A673 (cell line): ENCODE measurements at regions not wholly inside any gene's neighbourhood (a gene's known extent, or its start where the extent isn't known, plus 50 kb on each side); places are given as distances from the start of the nearest gene placed in this dataset.
"Not testable (repeated sequence)": the region's sequence is repeated elsewhere in the genome, so short reads cannot be mapped to it uniquely, and the experiment has no call there.

Experiments
- BruUV-seq: library from RNA; stranded (reverse); fragments of 400-500 nt; replicated peaks from 2 replicates; lab custom pipeline; 2021; lab: Mats Ljungman, UMichigan
- CTCF ChIA-PET: fragments of 300-600 bp; sonication (Branson Sonifier 250); formaldehyde crosslinking; loops from one replicate; lab custom pipeline; 2022; ENCODE audit warnings: antibody characterized with exemption; lab: Charles Lee
- POLR2A ChIA-PET: fragments of 300-600 bp; sonication (Branson Sonifier 250); formaldehyde crosslinking; loops from one replicate; lab custom pipeline; 2022; ENCODE audit warnings: antibody characterized with exemption; ENCODE audit not compliant: low non-redundant PET; lab: Charles Lee
- DNase-seq: peaks from one replicate; pipeline ENCODE4 v3.0.0-alpha.2; 2015; ENCODE audit warnings: low spot score
- H3K27ac ChIP-seq: fragments of 200-600 bp; sonication (generic); 2 replicates; pipeline ENCODE4 v1.5.1; 2016; ENCODE audit warnings: mixed run types, low read depth, mild to moderate bottlenecking, mixed read lengths, antibody characterized with exemption, low read length; ENCODE audit not compliant: poor library complexity, severe bottlenecking
- H3K27me3 ChIP-seq: fragments of 200-600 bp; sonication (generic); replicated peaks from 2 replicates; pipeline ENCODE4 v1.6.1; 2017; ENCODE audit warnings: mixed run types, low read depth, mild to moderate bottlenecking, mixed read lengths, antibody characterized with exemption, low read length; ENCODE audit not compliant: insufficient read depth, poor library complexity
- H3K36me3 ChIP-seq: fragments of 200-600 bp; sonication (generic); 2 replicates; pipeline ENCODE4 v1.6.1; 2016; ENCODE audit warnings: mixed run types, mild to moderate bottlenecking, mixed read lengths, antibody characterized with exemption, low read length; ENCODE audit not compliant: insufficient read depth, poor library complexity, severe bottlenecking
- H3K4me1 ChIP-seq: fragments of 200-600 bp; sonication (generic); 2 replicates; pipeline ENCODE4 v1.6.1; 2017; ENCODE audit warnings: mixed run types, mild to moderate bottlenecking, mixed read lengths, antibody characterized with exemption, low read length; ENCODE audit not compliant: insufficient read depth, poor library complexity, severe bottlenecking
- H3K4me3 ChIP-seq: fragments of 200-600 bp; sonication (generic); 2 replicates; pipeline ENCODE4 v1.5.1; 2016; ENCODE audit warnings: low read depth, mixed run types, mild to moderate bottlenecking, mixed read lengths, low read length; ENCODE audit not compliant: poor library complexity, severe bottlenecking
- H3K9me3 ChIP-seq: fragments of 200-600 bp; sonication (generic); 2 replicates; pipeline ENCODE4 v1.6.1; 2016; ENCODE audit warnings: mixed run types, low read depth, mild to moderate bottlenecking, mixed read lengths, antibody characterized with exemption, low read length; ENCODE audit not compliant: poor library complexity, severe bottlenecking
- EZH2 ChIP-seq: fragments of 200-600 bp; sonication (generic); IDR thresholded peaks from 2 replicates; pipeline ENCODE4 v1.6.1; 2017; ENCODE audit warnings: borderline replicate concordance, low read depth, mild to moderate bottlenecking, mixed read lengths, antibody characterized with exemption, low read length; ENCODE audit not compliant: poor library complexity, severe bottlenecking
- intact Hi-C: fragments of 100-400 bp; cut with micrococcal nuclease; formaldehyde crosslinking; loops from one replicate; pipeline ENCODE4 v1.10.0; 2022; ENCODE audit not compliant: unreplicated experiment
- TF ChIP-seq, protein P1 (sequence below): fragments of 300-800, 200-600 bp; sonication (generic); conservative IDR thresholded peaks from 2 replicates; pipeline ENCODE4 v1.5.1; 2017; ENCODE audit warnings: low read depth, mild to moderate bottlenecking, antibody characterized with exemption, low read length, moderate library complexity, mixed read lengths

- no TSS peak for BruUV-seq
- TF ChIP-seq EZH2 = no peak
- no peak for DNase-seq
- Histone ChIP-seq H3K4me1 (no peaks in the 10 kb centered on the region), H3K9me3 (no peaks in the 10 kb centered on the region), H3K36me3 (no peaks in the 10 kb centered on the region), H3K27me3 (no peaks in the 10 kb centered on the region), H3K4me3 (no peak overlapping the region), H3K27ac (no peak overlapping the region)
- POLR2A ChIA-PET = no interaction called here
- CTCF ChIA-PET = no interaction called here
- intact Hi-C loops = no loop called here
Observed at GRCh38 chr22:48402591-48403031, 1425.1 kb downstream of the BRD1 start.

- CTCF ChIA-PET, POLR2A ChIA-PET, DNase-seq, H3K27me3 ChIP-seq, BruUV-seq, H3K27ac ChIP-seq, intact Hi-C loops, H3K9me3 ChIP-seq, H3K4me3 ChIP-seq, H3K4me1 ChIP-seq, H3K36me3 ChIP-seq: not testable (repeated sequence)
Observed at GRCh38 chr22:48401523-48401922, 1426.2 kb downstream of the BRD1 start.

GRCh38 chr22:48398181-48398905 lies 1429.3 kb downstream of the BRD1 start:
- no TSS peak for BruUV-seq
- H3K27ac ChIP-seq = no peak overlapping the region
- TF ChIP-seq, protein P1, sequence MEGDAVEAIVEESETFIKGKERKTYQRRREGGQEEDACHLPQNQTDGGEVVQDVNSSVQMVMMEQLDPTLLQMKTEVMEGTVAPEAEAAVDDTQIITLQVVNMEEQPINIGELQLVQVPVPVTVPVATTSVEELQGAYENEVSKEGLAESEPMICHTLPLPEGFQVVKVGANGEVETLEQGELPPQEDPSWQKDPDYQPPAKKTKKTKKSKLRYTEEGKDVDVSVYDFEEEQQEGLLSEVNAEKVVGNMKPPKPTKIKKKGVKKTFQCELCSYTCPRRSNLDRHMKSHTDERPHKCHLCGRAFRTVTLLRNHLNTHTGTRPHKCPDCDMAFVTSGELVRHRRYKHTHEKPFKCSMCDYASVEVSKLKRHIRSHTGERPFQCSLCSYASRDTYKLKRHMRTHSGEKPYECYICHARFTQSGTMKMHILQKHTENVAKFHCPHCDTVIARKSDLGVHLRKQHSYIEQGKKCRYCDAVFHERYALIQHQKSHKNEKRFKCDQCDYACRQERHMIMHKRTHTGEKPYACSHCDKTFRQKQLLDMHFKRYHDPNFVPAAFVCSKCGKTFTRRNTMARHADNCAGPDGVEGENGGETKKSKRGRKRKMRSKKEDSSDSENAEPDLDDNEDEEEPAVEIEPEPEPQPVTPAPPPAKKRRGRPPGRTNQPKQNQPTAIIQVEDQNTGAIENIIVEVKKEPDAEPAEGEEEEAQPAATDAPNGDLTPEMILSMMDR = no peak
- no peak for TF ChIP-seq EZH2
- intact Hi-C loops = no loop called here
- H3K4me3 ChIP-seq = no peak overlapping the region
- no peaks in the 10 kb centered on the region for H3K4me1 ChIP-seq
- ChIA-PET POLR2A (no interaction called here), CTCF (no interaction called here)
- H3K36me3 ChIP-seq = no peaks in the 10 kb centered on the region
- no peaks in the 10 kb centered on the region for H3K27me3 ChIP-seq
- no peaks in the 10 kb centered on the region for H3K9me3 ChIP-seq
- DNase-seq = no peak

DNA sequence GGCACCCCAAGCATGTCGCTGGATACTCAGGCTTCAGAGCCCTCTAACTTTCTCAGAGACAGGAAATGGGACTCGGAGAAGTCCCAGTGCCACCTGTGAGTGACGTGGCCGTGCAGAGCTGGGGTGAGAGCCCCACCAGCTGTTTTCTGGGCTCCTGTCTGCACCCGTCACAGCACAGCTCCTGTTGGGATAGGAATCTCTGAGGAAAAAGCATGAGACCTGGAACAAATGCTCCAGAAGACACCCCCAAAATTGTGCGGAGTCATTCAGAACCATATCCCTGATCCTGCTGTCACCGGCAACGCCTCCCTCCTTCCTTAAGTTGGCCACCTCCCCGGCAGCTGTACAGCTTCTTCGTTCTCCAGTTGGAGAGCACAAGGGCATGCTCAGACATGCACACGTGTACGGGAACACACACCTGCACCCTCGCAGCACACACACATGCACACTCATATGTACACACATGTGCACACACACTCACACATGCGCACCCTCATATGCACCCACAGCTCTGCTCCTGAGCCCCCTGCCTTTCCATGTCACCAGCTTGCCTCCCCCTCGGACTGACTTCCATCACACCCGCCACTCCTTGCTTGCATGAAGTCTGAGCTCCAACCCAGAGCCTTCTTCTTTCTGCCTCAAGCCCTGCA lies 1430.0 kb downstream of the BRD1 start:
- POLR2A ChIA-PET = no interaction called here
- intact Hi-C loops = no loop called here
- DNase-seq = no peak
- no TSS peak for BruUV-seq
- Histone ChIP-seq H3K27me3 (peaks cover 3% of the 10 kb centered on the region), H3K27ac (no peak overlapping the region), H3K36me3 (no peaks in the 10 kb centered on the region), H3K4me1 (no peaks in the 10 kb centered on the region), H3K4me3 (no peak overlapping the region), H3K9me3 (no peaks in the 10 kb centered on the region)
- CTCF ChIA-PET = no interaction called here
- TF ChIP-seq, protein P1 = no peak
- no peak for TF ChIP-seq EZH2
